OCI-LY7 (cell line): ENCODE measurements at regions not wholly inside any gene's neighbourhood (a gene's known extent, or its start where the extent isn't known, plus 50 kb on each side); places are given as distances from the start of the nearest gene placed in this dataset.

Experiments
- EZH2phosphoT487 ChIP-seq: fragments of 200-600 bp; sonication (generic); IDR thresholded peaks from 2 replicates; pipeline ENCODE4 v1.6.1; 2018; ENCODE audit warnings: low read depth, borderline replicate concordance, mild to moderate bottlenecking, mixed run types, antibody characterized with exemption, low read length, moderate library complexity, mixed read lengths
- TF ChIP-seq, protein P1 (sequence below): fragments of 200-600 bp; sonication (generic); conservative IDR thresholded peaks from 2 replicates; pipeline ENCODE4 v1.5.1; 2014; ENCODE audit warnings: mild to moderate bottlenecking, antibody characterized with exemption, low read length, moderate library complexity, mixed read lengths

DNA sequence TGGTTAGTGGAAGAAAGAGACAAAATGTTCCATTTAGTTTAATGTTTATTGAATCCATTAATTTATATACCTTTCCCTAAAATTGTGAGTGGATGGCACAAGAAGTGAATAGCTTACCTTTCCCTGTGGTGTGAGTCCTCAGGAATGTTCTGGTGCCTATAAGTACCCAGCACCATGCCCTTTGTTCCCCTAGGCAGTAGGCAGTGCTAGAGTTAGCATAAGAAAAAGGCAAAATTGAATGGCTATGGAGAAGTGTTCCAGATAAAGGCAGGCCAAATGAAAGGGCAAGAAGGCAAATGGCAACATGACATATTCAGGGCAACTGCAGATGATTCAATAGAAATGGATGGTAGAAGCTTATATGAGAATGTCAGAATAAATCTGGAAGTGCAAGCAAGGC lies 370.8 kb upstream of the PTGER4 start:
- TF ChIP-seq, protein P1, sequence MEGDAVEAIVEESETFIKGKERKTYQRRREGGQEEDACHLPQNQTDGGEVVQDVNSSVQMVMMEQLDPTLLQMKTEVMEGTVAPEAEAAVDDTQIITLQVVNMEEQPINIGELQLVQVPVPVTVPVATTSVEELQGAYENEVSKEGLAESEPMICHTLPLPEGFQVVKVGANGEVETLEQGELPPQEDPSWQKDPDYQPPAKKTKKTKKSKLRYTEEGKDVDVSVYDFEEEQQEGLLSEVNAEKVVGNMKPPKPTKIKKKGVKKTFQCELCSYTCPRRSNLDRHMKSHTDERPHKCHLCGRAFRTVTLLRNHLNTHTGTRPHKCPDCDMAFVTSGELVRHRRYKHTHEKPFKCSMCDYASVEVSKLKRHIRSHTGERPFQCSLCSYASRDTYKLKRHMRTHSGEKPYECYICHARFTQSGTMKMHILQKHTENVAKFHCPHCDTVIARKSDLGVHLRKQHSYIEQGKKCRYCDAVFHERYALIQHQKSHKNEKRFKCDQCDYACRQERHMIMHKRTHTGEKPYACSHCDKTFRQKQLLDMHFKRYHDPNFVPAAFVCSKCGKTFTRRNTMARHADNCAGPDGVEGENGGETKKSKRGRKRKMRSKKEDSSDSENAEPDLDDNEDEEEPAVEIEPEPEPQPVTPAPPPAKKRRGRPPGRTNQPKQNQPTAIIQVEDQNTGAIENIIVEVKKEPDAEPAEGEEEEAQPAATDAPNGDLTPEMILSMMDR = no peak
- TF ChIP-seq EZH2phosphoT487 = no peak
